ENCODE measurements at regions not wholly inside any gene's neighbourhood (a gene's known extent, or its start where the extent isn't known, plus 50 kb on each side); places are given as distances from the start of the nearest gene placed in this dataset.

DNA sequence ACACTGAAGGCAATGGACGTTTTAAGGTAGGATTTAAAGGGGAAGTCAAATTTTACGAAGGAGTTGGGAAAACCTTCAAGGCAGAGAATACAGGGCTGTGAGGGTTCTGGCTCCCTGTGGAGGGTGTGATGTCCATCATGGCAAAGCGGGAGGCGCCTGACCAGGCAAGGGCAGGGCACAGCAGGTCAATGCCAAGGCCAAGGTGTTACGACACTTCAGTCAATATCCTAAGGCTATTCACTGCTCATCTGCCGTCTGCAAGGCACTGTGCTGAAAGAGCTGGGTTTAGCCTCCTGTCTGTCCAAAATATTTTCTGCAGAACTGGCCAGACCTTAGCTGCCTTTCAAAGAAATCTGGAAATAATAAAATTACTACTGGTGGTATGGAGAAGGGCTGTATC lies 297.9 kb upstream of the MGMT start:
- H3K27me3 Mint-ChIP-seq: no peaks in the 10 kb centered on the region
- H3K4me3 Mint-ChIP-seq: no peak overlapping the region
- H3K27ac Mint-ChIP-seq: no peak overlapping the region
- TF ChIP-seq, protein P1, sequence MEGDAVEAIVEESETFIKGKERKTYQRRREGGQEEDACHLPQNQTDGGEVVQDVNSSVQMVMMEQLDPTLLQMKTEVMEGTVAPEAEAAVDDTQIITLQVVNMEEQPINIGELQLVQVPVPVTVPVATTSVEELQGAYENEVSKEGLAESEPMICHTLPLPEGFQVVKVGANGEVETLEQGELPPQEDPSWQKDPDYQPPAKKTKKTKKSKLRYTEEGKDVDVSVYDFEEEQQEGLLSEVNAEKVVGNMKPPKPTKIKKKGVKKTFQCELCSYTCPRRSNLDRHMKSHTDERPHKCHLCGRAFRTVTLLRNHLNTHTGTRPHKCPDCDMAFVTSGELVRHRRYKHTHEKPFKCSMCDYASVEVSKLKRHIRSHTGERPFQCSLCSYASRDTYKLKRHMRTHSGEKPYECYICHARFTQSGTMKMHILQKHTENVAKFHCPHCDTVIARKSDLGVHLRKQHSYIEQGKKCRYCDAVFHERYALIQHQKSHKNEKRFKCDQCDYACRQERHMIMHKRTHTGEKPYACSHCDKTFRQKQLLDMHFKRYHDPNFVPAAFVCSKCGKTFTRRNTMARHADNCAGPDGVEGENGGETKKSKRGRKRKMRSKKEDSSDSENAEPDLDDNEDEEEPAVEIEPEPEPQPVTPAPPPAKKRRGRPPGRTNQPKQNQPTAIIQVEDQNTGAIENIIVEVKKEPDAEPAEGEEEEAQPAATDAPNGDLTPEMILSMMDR (conservative IDR thresholded peaks at IDR 0.05): no peak
- peaks cover 8% of the 10 kb centered on the region for H3K4me1 Mint-ChIP-seq (ENCODE audit: unreplicated experiment)
- no peak for DNase-seq (ENCODE audit: extremely low spot score, unreplicated experiment)
- no peaks in the 10 kb centered on the region for H3K36me3 Mint-ChIP-seq
- no peaks in the 10 kb centered on the region for H3K9me3 Mint-ChIP-seq

DNA sequence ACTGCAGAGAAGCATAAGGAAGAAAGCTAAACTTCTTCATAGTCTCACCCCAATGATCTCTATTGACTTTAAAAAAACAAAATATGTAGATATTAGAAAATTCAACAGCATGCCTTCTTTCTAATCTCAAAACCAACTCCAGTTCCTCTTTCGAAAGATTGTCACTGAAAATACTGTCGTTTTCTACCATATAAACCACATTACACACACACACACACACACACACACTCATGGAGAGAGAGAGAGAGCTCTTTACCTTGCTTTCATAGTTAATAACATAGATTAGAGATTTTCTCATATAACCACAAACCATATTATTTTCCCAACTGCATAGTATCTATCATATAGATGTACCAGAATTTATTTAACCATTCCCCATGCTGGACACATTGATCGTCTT lies 296.2 kb upstream of the MGMT start:
- H3K27me3 Mint-ChIP-seq: peaks cover 2% of the 10 kb centered on the region
- no peaks in the 10 kb centered on the region for H3K9me3 Mint-ChIP-seq
- TF ChIP-seq, protein P1 (conservative IDR thresholded peaks at IDR 0.05): no peak
- no peak overlapping the region for H3K4me3 Mint-ChIP-seq
- H3K4me1 Mint-ChIP-seq (ENCODE audit: unreplicated experiment): peaks cover 19% of the 10 kb centered on the region
- H3K36me3 Mint-ChIP-seq: no peaks in the 10 kb centered on the region
- no peak overlapping the region for H3K27ac Mint-ChIP-seq
- DNase-seq (ENCODE audit: extremely low spot score, unreplicated experiment): no peak

DNA sequence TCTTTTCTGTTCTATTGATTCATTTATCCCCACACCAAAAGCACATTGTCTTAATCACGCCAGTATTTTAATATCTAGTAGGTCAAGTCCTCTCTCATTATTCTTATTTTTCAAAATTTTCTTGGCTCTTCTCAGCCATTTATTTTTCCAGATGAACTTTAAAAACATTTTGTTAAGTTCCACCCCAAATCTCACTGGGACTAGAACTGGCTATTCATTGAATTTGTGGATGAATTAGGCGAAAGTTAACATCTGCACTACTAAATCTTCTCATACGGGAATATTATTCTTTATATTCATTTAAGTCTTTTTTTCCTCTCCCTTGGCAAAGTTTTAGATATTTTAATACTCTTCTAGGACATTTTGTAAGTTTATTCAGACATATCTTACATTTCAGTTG lies 295.2 kb upstream of the MGMT start:
- Mint-ChIP-seq H3K36me3 (no peaks in the 10 kb centered on the region), H3K27me3 (peaks cover 8% of the 10 kb centered on the region), H3K4me3 (no peak overlapping the region), H3K27ac (no peak overlapping the region), H3K9me3 (no peaks in the 10 kb centered on the region), H3K4me1 (ENCODE audit: unreplicated experiment) (peaks cover 27% of the 10 kb centered on the region)
- TF ChIP-seq, protein P1 (conservative IDR thresholded peaks at IDR 0.05): no peak
- DNase-seq (ENCODE audit: extremely low spot score, unreplicated experiment): no peak

DNA sequence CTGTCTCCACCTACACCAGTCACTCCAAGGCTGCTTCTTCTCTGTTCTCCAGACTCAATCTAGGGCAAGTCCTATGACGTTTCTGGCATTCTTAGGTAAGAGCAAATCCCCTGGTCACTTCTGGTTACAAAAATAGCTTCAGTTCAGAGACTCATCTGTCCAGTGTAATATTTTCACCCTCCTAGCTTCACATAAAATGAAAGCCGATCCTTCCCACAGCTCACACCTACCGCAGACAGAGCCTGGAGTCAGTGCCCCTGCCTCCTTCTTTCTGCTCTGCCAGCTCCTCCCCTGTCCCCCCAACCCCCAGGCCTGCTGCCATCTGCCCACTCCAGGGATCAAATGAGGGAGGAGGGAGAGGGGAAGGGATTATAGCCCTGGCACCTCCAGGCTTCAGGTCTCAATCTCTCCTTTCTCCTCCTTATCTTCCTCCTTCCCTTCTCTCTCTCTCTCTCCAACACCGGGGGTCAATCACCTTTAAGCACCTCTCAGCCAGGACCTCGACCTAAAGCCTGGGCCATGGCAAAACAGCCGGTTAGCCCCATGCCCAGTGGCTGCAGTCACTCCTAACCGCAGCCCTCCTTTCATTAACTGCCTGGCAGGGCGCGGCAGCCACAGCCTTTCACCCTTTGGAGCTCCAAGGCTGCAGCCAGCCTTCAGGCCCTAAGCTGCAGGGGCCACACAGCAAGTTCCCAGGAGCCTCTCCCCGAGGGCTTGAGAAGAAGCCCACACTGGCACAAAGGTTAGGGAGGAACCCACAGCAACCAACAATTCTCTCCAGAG lies 292.6 kb upstream of the MGMT start:
- H3K9me3 Mint-ChIP-seq: no peaks in the 10 kb centered on the region
- H3K27ac Mint-ChIP-seq: peak overlapping the region; percentile 22
- H3K4me1 Mint-ChIP-seq (ENCODE audit: unreplicated experiment): peaks cover 37% of the 10 kb centered on the region
- H3K27me3 Mint-ChIP-seq: peaks cover 19% of the 10 kb centered on the region
- no peaks in the 10 kb centered on the region for H3K36me3 Mint-ChIP-seq
- TF ChIP-seq, protein P1 (conservative IDR thresholded peaks at IDR 0.05): no peak
- DNase-seq (ENCODE audit: extremely low spot score, unreplicated experiment): no peak
- no peak overlapping the region for H3K4me3 Mint-ChIP-seq

DNA sequence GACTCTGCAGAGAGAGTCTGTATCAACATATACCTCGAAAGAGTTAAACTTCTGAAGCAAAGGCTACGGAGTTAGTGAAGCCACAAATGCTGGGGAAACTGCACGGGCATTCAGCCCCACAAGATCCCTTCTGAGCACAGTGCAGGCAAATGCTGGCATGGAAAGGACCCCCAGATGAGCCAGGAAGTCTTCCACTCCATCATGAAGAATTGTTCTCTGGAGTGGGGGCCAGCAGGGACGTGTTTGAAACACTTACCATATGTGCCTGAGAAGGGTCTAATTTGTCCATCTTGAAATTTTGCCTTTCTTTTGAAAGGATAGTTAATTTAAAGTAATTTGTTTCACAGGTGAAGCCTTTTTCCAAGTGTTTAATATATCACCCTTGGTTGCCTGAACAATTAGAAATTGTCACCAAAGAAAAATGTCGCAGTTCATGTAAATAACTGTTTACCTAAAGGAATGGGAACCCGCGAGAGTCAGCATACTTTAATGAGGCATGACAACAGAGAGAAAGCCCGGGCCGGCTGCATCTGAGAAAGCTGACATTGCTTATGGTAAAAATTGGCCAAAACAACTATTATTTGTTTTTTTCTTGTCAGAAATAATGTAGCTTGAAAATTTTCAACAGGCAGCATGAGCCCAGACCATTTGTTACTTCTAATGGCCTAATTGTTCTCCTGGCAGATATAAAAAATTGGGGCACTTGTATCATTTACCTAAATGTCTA lies 287.6 kb upstream of the MGMT start:
- no peak overlapping the region for H3K4me3 Mint-ChIP-seq
- H3K36me3 Mint-ChIP-seq: no peaks in the 10 kb centered on the region
- TF ChIP-seq, protein P1 (conservative IDR thresholded peaks at IDR 0.05): no peak
- peaks cover 9% of the 10 kb centered on the region for H3K9me3 Mint-ChIP-seq
- DNase-seq (ENCODE audit: extremely low spot score, unreplicated experiment): no peak
- peaks cover 28% of the 10 kb centered on the region for H3K27me3 Mint-ChIP-seq
- H3K27ac Mint-ChIP-seq: no peak overlapping the region
- H3K4me1 Mint-ChIP-seq (ENCODE audit: unreplicated experiment): peaks cover 47% of the 10 kb centered on the region

All from type B pancreatic cell (in vitro differentiated cells).